Gastrocnemius medialis (tissue), 4 donors: ENCODE measurements at regions not wholly inside any gene's neighbourhood (a gene's known extent, or its start where the extent isn't known, plus 50 kb on each side); places are given as distances from the start of the nearest gene placed in this dataset.

Experiments
- POLR2A ChIP-seq, 2 donors: fragments of 450-650 bp; IDR thresholded peaks; one replicate each; pipeline ENCODE4 v1.6.1; 2017; ENCODE audit warnings: antibody characterized with exemption in 2 of 2, mild to moderate bottlenecking in 2 of 2, moderate library complexity in 2 of 2
- TF ChIP-seq, protein P1 (sequence below), 5 experiments: fragments of 450-650 bp in 3 of 5; fragments of 200-600 bp in 2 of 5; sonication (generic) in 2 of 5; IDR thresholded peaks in 4 of 5; conservative IDR thresholded peaks in 1 of 5; 1 replicate in 4 of 5; 2 replicates in 1 of 5; pipeline ENCODE4 v1.5.1; 2016 to 2019; ENCODE audit warnings: antibody characterized with exemption in 5 of 5, mild to moderate bottlenecking in 3 of 5, moderate library complexity in 3 of 5

DNA sequence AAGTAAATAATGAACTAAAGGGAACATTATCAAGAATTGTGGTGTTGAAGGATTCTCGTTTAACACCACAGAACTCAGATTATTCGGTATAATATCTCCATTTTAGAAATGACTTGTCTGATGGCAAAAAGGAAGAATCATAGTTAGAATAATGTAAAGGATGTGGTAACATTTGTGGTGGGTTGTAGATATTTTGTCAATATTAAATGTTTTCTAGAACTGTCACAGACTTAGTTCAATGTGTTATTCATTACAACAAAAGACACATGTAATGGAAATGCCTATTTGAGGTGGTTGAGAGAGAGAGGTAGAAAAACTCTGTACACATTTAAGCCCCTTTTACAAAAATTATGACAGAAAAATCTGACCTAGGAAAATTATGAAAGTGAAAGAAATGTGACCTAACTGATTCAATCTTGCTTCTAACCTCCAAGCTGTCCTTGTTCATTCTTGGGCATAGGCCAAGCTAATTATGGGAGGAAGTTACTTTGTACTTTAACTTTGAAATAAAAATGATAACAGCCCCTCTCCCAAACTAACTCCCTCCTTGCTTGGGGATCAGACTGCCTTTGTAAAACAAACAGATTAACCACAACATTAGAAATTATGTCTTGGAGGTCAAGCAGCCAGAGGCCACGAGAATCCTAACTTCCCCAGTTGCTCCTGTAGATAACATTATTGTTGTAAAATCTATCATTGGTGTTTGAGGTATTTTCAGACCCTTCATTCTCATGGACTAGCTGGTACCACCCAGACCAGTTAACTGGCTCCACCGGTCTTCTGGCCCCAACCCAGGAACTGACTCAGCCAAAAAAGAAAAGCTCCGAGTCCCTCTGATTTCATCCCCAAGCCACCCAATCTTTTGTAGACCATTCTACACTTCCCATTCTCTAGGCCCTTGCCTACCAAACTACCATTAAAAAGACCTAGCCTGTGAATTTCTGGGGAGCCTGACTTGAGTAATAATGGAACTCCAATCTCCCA, 1287.8 kb upstream of the CDH8 start:
- TF ChIP-seq, protein P1, sequence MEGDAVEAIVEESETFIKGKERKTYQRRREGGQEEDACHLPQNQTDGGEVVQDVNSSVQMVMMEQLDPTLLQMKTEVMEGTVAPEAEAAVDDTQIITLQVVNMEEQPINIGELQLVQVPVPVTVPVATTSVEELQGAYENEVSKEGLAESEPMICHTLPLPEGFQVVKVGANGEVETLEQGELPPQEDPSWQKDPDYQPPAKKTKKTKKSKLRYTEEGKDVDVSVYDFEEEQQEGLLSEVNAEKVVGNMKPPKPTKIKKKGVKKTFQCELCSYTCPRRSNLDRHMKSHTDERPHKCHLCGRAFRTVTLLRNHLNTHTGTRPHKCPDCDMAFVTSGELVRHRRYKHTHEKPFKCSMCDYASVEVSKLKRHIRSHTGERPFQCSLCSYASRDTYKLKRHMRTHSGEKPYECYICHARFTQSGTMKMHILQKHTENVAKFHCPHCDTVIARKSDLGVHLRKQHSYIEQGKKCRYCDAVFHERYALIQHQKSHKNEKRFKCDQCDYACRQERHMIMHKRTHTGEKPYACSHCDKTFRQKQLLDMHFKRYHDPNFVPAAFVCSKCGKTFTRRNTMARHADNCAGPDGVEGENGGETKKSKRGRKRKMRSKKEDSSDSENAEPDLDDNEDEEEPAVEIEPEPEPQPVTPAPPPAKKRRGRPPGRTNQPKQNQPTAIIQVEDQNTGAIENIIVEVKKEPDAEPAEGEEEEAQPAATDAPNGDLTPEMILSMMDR (IDR thresholded peaks at IDR 0.05 in 4 of 5, conservative IDR thresholded peaks at IDR 0.05 in 1 of 5): no peak
- TF ChIP-seq POLR2A (IDR thresholded peaks at IDR 0.05): no peak
